ENCODE measurements at regions not wholly inside any gene's neighbourhood (a gene's known extent, or its start where the extent isn't known, plus 50 kb on each side); places are given as distances from the start of the nearest gene placed in this dataset.

- TF ChIP-seq CTCF (IDR thresholded peaks at IDR 0.05): no peak
- no peak overlapping the region for H3K4me3 ChIP-seq (ENCODE audit: low read depth, low read length)
- no peak overlapping the region for H3K27ac ChIP-seq
- H3K4me2 ChIP-seq (ENCODE audit: low read length): no peak overlapping the region
- H3K4me1 ChIP-seq: peaks cover 12% of the 10 kb centered on the region
- H3K27me3 ChIP-seq (ENCODE audit: control insufficient read depth, insufficient read depth, low read length): no peaks in the 10 kb centered on the region
- no peaks in the 10 kb centered on the region for H3K79me2 ChIP-seq
- H3K36me3 ChIP-seq (ENCODE audit: control insufficient read depth, insufficient read depth, low read length): no peaks in the 10 kb centered on the region
- H2AFZ ChIP-seq: no peak overlapping the region
- no peak overlapping the region for H3K9ac ChIP-seq
- no peaks in the 10 kb centered on the region for H3K9me3 ChIP-seq (ENCODE audit: control insufficient read depth, low read length)
Observed at GRCh38 chr11:134730561-134731212, 318.6 kb upstream of the B3GAT1 start.

GRCh38 chr11:134730101-134730500 is 318.1 kb upstream of the B3GAT1 start:
- Histone ChIP-seq H3K27ac (no peak overlapping the region), H3K79me2 (no peaks in the 10 kb centered on the region), H3K4me2 (ENCODE audit: low read length) (no peak overlapping the region), H3K9me3 (ENCODE audit: control insufficient read depth, low read length) (no peaks in the 10 kb centered on the region), H3K4me3 (ENCODE audit: low read depth, low read length) (no peak overlapping the region), H3K27me3 (ENCODE audit: control insufficient read depth, insufficient read depth, low read length) (no peaks in the 10 kb centered on the region), H2AFZ (peak overlapping the region; percentile 41), H3K36me3 (ENCODE audit: control insufficient read depth, insufficient read depth, low read length) (no peaks in the 10 kb centered on the region), H3K4me1 (peaks cover 12% of the 10 kb centered on the region), H3K9ac (no peak overlapping the region)
- TF ChIP-seq CTCF (IDR thresholded peaks at IDR 0.05): no peak

- no peaks in the 10 kb centered on the region for H3K27me3 ChIP-seq (ENCODE audit: control insufficient read depth, insufficient read depth, low read length)
- no peak overlapping the region for H3K4me2 ChIP-seq (ENCODE audit: low read length)
- no peak overlapping the region for H3K9ac ChIP-seq
- peaks cover 7% of the 10 kb centered on the region for H3K4me1 ChIP-seq
- no peak overlapping the region for H2AFZ ChIP-seq
- no peak overlapping the region for H3K4me3 ChIP-seq (ENCODE audit: low read depth, low read length)
- TF ChIP-seq CTCF (IDR thresholded peaks at IDR 0.05): no peak
- no peaks in the 10 kb centered on the region for H3K36me3 ChIP-seq (ENCODE audit: control insufficient read depth, insufficient read depth, low read length)
- no peak overlapping the region for H3K27ac ChIP-seq
- no peaks in the 10 kb centered on the region for H3K9me3 ChIP-seq (ENCODE audit: control insufficient read depth, low read length)
- H3K79me2 ChIP-seq: no peaks in the 10 kb centered on the region
Observed at GRCh38 chr11:134728186-134728585, 316.1 kb upstream of the B3GAT1 start.

- Histone ChIP-seq H3K27me3 (ENCODE audit: control insufficient read depth, insufficient read depth, low read length) (no peaks in the 10 kb centered on the region), H3K4me2 (ENCODE audit: low read length) (no peak overlapping the region), H3K4me3 (ENCODE audit: low read depth, low read length) (no peak overlapping the region), H3K9me3 (ENCODE audit: control insufficient read depth, low read length) (no peaks in the 10 kb centered on the region), H2AFZ (no peak overlapping the region), H3K36me3 (ENCODE audit: control insufficient read depth, insufficient read depth, low read length) (no peaks in the 10 kb centered on the region), H3K79me2 (no peaks in the 10 kb centered on the region), H3K4me1 (peaks cover 1% of the 10 kb centered on the region), H3K27ac (no peak overlapping the region), H3K9ac (no peak overlapping the region)
- no peak for TF ChIP-seq CTCF (IDR thresholded peaks at IDR 0.05)
Observed at GRCh38 chr11:134727636-134728035, 315.6 kb upstream of the B3GAT1 start.

GRCh38 chr11:134727204-134727603 is 315.2 kb upstream of the B3GAT1 start:
- H3K27me3 ChIP-seq (ENCODE audit: control insufficient read depth, insufficient read depth, low read length): no peaks in the 10 kb centered on the region
- no peak overlapping the region for H3K27ac ChIP-seq
- no peak for TF ChIP-seq CTCF (IDR thresholded peaks at IDR 0.05)
- H3K4me3 ChIP-seq (ENCODE audit: low read depth, low read length): no peak overlapping the region
- no peaks in the 10 kb centered on the region for H3K9me3 ChIP-seq (ENCODE audit: control insufficient read depth, low read length)
- H3K4me2 ChIP-seq (ENCODE audit: low read length): no peak overlapping the region
- H3K4me1 ChIP-seq: no peaks in the 10 kb centered on the region
- H3K9ac ChIP-seq: no peak overlapping the region
- H3K36me3 ChIP-seq (ENCODE audit: control insufficient read depth, insufficient read depth, low read length): no peaks in the 10 kb centered on the region
- no peaks in the 10 kb centered on the region for H3K79me2 ChIP-seq
- H2AFZ ChIP-seq: no peak overlapping the region

Measured in parathyroid adenoma (tissue), 2 donors.